Stomach (tissue), 4 donors: ENCODE measurements at regions not wholly inside any gene's neighbourhood (a gene's known extent, or its start where the extent isn't known, plus 50 kb on each side); places are given as distances from the start of the nearest gene placed in this dataset.

Experiments
- CTCF ChIP-seq, 7 experiments: fragments of 450-650 bp in 4 of 7; fragments of 200-600 bp in 3 of 7; sonication (generic) in 3 of 7; IDR thresholded peaks; one replicate each; pipeline ENCODE4 v1.5.1; 2016 to 2019; ENCODE audit warnings: antibody characterized with exemption in 7 of 7, control low read depth in 2 of 7, mild to moderate bottlenecking in 1 of 7
- EP300 ChIP-seq: sonication (generic); formaldehyde crosslinking; IDR thresholded peaks from one replicate; pipeline ENCODE4 v1.6.1; 2017; ENCODE audit warnings: antibody characterized with exemption
- POLR2AphosphoS5 ChIP-seq, 3 donors: sonication (generic); formaldehyde crosslinking; IDR thresholded peaks; one replicate each; pipeline ENCODE4 v1.6.1; 2016; ENCODE audit warnings: antibody characterized with exemption in 3 of 3

- TF ChIP-seq CTCF (IDR thresholded peaks at IDR 0.05) (no peak), POLR2AphosphoS5 (IDR thresholded peaks at IDR 0.05) (no peak), EP300 (no peak)
These were observed 679.2 kb downstream of the NYAP2 start for GRCh38 chr2:226078666-226079065.
